ENCODE measurements at regions not wholly inside any gene's neighbourhood (a gene's known extent, or its start where the extent isn't known, plus 50 kb on each side); places are given as distances from the start of the nearest gene placed in this dataset.
"Not testable (repeated sequence)": the region's sequence is repeated elsewhere in the genome, so short reads cannot be mapped to it uniquely, and the experiment has no call there.

GRCh38 chr14:41280745-41281144 lies 325.9 kb upstream of the LRFN5 start:
- no peak for DNase-seq

GRCh38 chr14:41277450-41277849 lies 329.2 kb upstream of the LRFN5 start:
- DNase-seq, result no peak

GRCh38 chr14:41257476-41257875 lies 349.2 kb upstream of the LRFN5 start:
- DNase-seq, result no peak

GRCh38 chr14:41235466-41235865 lies 371.2 kb upstream of the LRFN5 start:
- no peak for DNase-seq

- DNase-seq, result no peak
These were observed 376.0 kb upstream of the LRFN5 start for GRCh38 chr14:41230683-41231082.

- no peak for DNase-seq
These were observed 376.9 kb upstream of the LRFN5 start for GRCh38 chr14:41229824-41230223.

GRCh38 chr14:41225433-41225832 lies 381.2 kb upstream of the LRFN5 start:
- DNase-seq, result no peak

GRCh38 chr14:41222581-41222980 lies 384.1 kb upstream of the LRFN5 start:
- no peak for DNase-seq

GRCh38 chr14:41214978-41215377 lies 391.7 kb upstream of the LRFN5 start:
- not testable (repeated sequence) for DNase-seq

- no peak for DNase-seq
These were observed 405.0 kb upstream of the LRFN5 start for GRCh38 chr14:41201696-41202095.

- DNase-seq, result no peak
These were observed 418.8 kb upstream of the LRFN5 start for GRCh38 chr14:41187868-41188267.

GRCh38 chr14:41171045-41171444 lies 435.6 kb upstream of the LRFN5 start:
- no peak for DNase-seq

GRCh38 chr14:41167040-41167439 lies 439.6 kb upstream of the LRFN5 start:
- DNase-seq, result no peak

GRCh38 chr14:41154143-41154807 lies 452.4 kb upstream of the LRFN5 start:
- no peak for DNase-seq

GRCh38 chr14:41146391-41146790 lies 460.3 kb upstream of the LRFN5 start:
- no peak for DNase-seq

GRCh38 chr14:41144370-41144769 lies 462.3 kb upstream of the LRFN5 start:
- no peak for DNase-seq

GRCh38 chr14:41137741-41138140 lies 468.9 kb upstream of the LRFN5 start:
- DNase-seq, result no peak

- no peak for DNase-seq
These were observed 476.4 kb upstream of the LRFN5 start for GRCh38 chr14:41130274-41130673.

- no peak for DNase-seq
These were observed 486.3 kb upstream of the LRFN5 start for GRCh38 chr14:41120402-41120801.

GRCh38 chr14:41096131-41096530 lies 510.5 kb upstream of the LRFN5 start:
- DNase-seq, result no peak

- DNase-seq, result no peak
These were observed 519.6 kb upstream of the LRFN5 start for GRCh38 chr14:41087056-41087455.

GRCh38 chr14:41073544-41073943 lies 533.1 kb upstream of the LRFN5 start:
- DNase-seq, result no peak

GRCh38 chr14:41072776-41073175 lies 533.9 kb upstream of the LRFN5 start:
- DNase-seq, result no peak

- DNase-seq, result no peak
These were observed 535.3 kb upstream of the LRFN5 start for GRCh38 chr14:41071351-41071750.

- DNase-seq, result no peak
These were observed 543.9 kb upstream of the LRFN5 start for GRCh38 chr14:41062826-41063225.
